ENCODE measurements at regions not wholly inside any gene's neighbourhood (a gene's known extent, or its start where the extent isn't known, plus 50 kb on each side); places are given as distances from the start of the nearest gene placed in this dataset.
A peak's percentile ranks its signal among the peaks of the same experiment; 100 is the strongest.

DNA sequence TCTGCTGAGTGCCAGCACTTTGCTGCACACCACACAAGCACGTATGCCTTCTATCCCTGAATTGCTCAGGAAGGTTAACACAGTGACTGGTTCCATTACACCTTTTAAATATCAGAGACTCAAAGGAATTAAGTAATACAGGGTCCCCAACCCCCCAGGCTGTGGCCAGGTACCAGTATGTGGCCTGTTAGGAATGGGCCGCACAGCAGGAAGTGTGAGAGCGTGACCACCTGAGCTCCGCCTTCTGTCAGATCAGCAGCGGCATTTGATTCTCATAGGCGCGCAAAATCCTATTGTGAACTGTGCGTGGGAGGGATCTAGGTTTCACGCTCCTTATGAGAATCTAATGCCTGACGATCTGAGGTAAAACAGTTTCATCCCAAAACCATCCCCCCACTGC lies 194.5 kb downstream of the FOXO1 start:
- Histone ChIP-seq H3K9me3 (ENCODE audit: low read length) (no peaks in the 10 kb centered on the region), H3K27ac (ENCODE audit: low read depth, low read length) (no peak overlapping the region), H3K4me1 (ENCODE audit: insufficient read depth, low read length) (no peaks in the 10 kb centered on the region), H3K36me3 (ENCODE audit: insufficient read depth, low read length) (no peaks in the 10 kb centered on the region), H3K4me3 (ENCODE audit: low read length) (no peak overlapping the region), H3K27me3 (ENCODE audit: insufficient read depth, low read length, poor library complexity, severe bottlenecking) (no peaks in the 10 kb centered on the region)
- peaks cover 7 to 14% (median 10%) of the 10 kb centered on the region in 3 donors for H3K4me1 Mint-ChIP-seq
- no peak overlapping the region for H3K4me3 Mint-ChIP-seq
- CTCF ChIA-PET, result no interaction called here
- POLR2A ChIA-PET, result no interaction called here
- peaks cover 0 to 1% of the 10 kb centered on the region in 2 donors for H3K27me3 Mint-ChIP-seq
- H3K9me3 Mint-ChIP-seq, result no peaks in the 10 kb centered on the region
- no peak overlapping the region for H3K27ac Mint-ChIP-seq
- DNase-seq, result no peak
- H3K36me3 Mint-ChIP-seq, result peaks cover 0 to 6% (median 0%) of the 10 kb centered on the region in 3 donors

GRCh38 chr13:40472427-40473220 lies 193.8 kb downstream of the FOXO1 start:
- ChIA-PET CTCF (interaction anchor here (0.8 kb wide), 1 partner anchor 15 kb away, joined by 3 read pairs; no protein-coding TSS in a partner anchor), POLR2A (no interaction called here)

GRCh38 chr13:40475617-40476016 lies 190.8 kb downstream of the FOXO1 start:
- Histone ChIP-seq H3K36me3 (ENCODE audit: insufficient read depth, low read length) (no peaks in the 10 kb centered on the region), H3K9me3 (ENCODE audit: low read length) (no peaks in the 10 kb centered on the region), H3K4me3 (ENCODE audit: low read length) (no peak overlapping the region), H3K27ac (ENCODE audit: low read depth, low read length) (no peak overlapping the region), H3K4me1 (ENCODE audit: insufficient read depth, low read length) (peaks cover 8% of the 10 kb centered on the region), H3K27me3 (ENCODE audit: insufficient read depth, low read length, poor library complexity, severe bottlenecking) (no peaks in the 10 kb centered on the region)
- Mint-ChIP-seq H3K27me3 (peaks cover 0 to 3% of the 10 kb centered on the region in 2 donors), H3K4me3 (no peak overlapping the region), H3K36me3 (peaks cover 0 to 6% (median 0%) of the 10 kb centered on the region in 3 donors), H3K9me3 (no peaks in the 10 kb centered on the region), H3K27ac (peak overlapping the region in 2 of 8 donors; percentile 5 to 34), H3K4me1 (peaks cover 14 to 21% (median 17%) of the 10 kb centered on the region in 3 donors)
- ChIA-PET POLR2A (no interaction called here), CTCF (interaction anchor here (1.0 kb wide), 1 partner anchor 406 kb away, joined by 3 read pairs; no protein-coding TSS in a partner anchor)
- DNase-seq, result no peak

More at GRCh38 chr13:40472427-40473220, 193.8 kb downstream of the FOXO1 start:
- H3K4me1 Mint-ChIP-seq, result peaks cover 7 to 14% (median 11%) of the 10 kb centered on the region in 3 donors
- no peak for DNase-seq
- no peaks in the 10 kb centered on the region for H3K9me3 ChIP-seq (ENCODE audit: low read length)
- no peaks in the 10 kb centered on the region for H3K4me1 ChIP-seq (ENCODE audit: insufficient read depth, low read length)
- H3K27ac Mint-ChIP-seq, result peak overlapping the region in 1 of 8 donors; percentile 55
- no peaks in the 10 kb centered on the region for H3K27me3 ChIP-seq (ENCODE audit: insufficient read depth, low read length, poor library complexity, severe bottlenecking)
- peaks cover 0 to 6% (median 0%) of the 10 kb centered on the region in 3 donors for H3K36me3 Mint-ChIP-seq
- H3K4me3 ChIP-seq (ENCODE audit: low read length), result no peak overlapping the region
- no peak overlapping the region for H3K4me3 Mint-ChIP-seq
- peaks cover 0 to 2% of the 10 kb centered on the region in 2 donors for H3K27me3 Mint-ChIP-seq
- no peak overlapping the region for H3K27ac ChIP-seq (ENCODE audit: low read depth, low read length)
- no peaks in the 10 kb centered on the region for H3K9me3 Mint-ChIP-seq
- H3K36me3 ChIP-seq (ENCODE audit: insufficient read depth, low read length), result no peaks in the 10 kb centered on the region

DNA sequence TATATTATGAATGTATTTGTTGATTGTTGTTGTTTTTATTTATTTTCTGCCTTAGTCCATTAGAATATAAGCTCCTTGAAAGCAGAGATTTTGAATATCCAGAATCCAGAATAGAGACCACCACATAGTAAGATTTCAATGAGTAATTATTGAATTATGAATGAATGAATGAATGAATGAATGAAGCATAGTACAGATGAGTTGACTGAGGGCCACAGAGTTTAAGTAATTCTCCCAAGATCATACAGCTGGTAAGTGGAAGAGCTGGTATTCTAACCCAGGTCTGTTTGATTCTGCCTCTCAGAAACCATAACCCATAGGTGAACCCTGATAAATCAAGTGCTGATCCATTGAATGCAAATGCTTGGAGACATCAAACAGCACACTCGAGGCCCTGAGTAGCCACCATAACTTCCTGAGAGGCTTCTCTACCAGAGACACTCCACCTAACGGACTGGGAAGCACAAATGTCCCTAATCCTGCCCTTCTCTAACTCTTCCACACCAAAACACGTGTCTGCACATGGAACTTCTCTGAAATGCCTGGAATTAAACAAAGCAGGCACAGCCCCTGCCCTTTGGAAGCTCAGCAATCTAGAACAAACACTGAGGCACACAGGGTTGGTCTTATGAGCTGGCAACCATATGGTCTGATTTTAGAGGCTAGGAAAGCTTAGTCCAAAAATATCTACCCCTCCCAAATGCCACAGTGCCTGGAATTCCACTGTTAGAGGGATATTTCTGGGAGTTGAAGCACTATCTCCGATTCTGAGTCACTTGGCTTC lies 190.1 kb downstream of the FOXO1 start:
- Mint-ChIP-seq H3K4me3 (no peak overlapping the region), H3K4me1 (peaks cover 22 to 29% (median 22%) of the 10 kb centered on the region in 3 donors), H3K36me3 (peaks cover 0 to 6% (median 0%) of the 10 kb centered on the region in 3 donors), H3K9me3 (no peaks in the 10 kb centered on the region), H3K27ac (peak overlapping the region in 1 of 8 donors; percentile 36), H3K27me3 (peaks cover 0 to 3% of the 10 kb centered on the region in 2 donors)
- Histone ChIP-seq H3K36me3 (ENCODE audit: insufficient read depth, low read length) (no peaks in the 10 kb centered on the region), H3K27ac (ENCODE audit: low read depth, low read length) (no peak overlapping the region), H3K4me1 (ENCODE audit: insufficient read depth, low read length) (peaks cover 15% of the 10 kb centered on the region), H3K4me3 (ENCODE audit: low read length) (no peak overlapping the region), H3K27me3 (ENCODE audit: insufficient read depth, low read length, poor library complexity, severe bottlenecking) (no peaks in the 10 kb centered on the region), H3K9me3 (ENCODE audit: low read length) (no peaks in the 10 kb centered on the region)
- POLR2A ChIA-PET, result no interaction called here
- CTCF ChIA-PET, result interaction anchor here (1.0 kb wide), 1 partner anchor 406 kb away, joined by 3 read pairs; no protein-coding TSS in a partner anchor
- no peak for DNase-seq

DNA sequence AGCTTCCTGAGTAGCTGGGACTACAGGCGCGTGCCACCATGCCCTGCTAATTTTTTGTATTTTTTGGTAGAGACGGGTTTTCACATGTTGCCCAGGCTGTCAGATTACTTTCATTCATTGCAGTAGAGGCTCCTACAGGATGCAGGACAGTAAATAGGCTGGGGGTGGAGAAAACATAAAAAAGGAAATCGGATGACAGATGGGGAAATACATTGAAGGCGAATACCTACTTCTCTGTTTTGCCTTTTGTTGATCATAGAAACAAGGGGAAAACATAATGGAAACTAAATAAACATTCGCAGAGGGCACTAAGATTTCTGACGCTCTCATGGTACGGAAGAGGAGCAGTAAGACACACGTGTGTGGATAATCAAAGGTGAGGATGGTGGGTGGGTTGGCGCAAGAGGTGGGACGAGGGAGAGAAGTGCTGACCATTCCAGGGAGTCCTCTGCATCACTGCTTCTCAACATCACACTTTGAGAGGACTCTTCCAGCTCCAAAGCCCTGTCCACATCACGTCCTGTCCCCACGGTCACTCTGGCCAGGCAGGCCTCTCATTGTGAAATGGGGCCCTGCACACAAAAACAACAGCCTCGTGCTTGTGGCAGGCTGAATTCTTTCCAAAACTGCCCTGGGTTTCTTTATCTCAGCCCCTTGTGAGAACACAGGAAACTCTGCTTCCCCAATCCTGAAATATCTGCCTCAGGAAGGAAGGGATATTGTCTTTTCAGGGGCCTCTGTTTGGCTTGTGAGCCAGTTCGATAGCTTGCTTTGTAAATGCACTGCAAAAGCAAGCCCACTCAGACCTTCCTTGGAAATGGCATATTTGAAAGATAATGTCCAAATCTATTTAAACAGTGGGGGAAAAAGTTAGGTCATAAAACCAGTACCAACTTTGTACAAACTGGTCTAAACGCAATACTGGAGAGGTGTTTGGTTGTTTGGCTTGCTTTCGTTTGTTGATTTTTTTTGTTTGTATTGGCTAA lies 188.5 kb downstream of the FOXO1 start:
- H3K27me3 ChIP-seq (ENCODE audit: insufficient read depth, low read length, poor library complexity, severe bottlenecking), result no peaks in the 10 kb centered on the region
- peaks cover 0 to 6% (median 0%) of the 10 kb centered on the region in 3 donors for H3K36me3 Mint-ChIP-seq
- no peak overlapping the region for H3K4me3 Mint-ChIP-seq
- H3K4me1 ChIP-seq (ENCODE audit: insufficient read depth, low read length), result peaks cover 31% of the 10 kb centered on the region
- no peak overlapping the region for H3K27ac ChIP-seq (ENCODE audit: low read depth, low read length)
- H3K27me3 Mint-ChIP-seq, result peaks cover 0 to 3% of the 10 kb centered on the region in 2 donors
- DNase-seq, result no peak
- no peaks in the 10 kb centered on the region for H3K36me3 ChIP-seq (ENCODE audit: insufficient read depth, low read length)
- ChIA-PET CTCF (no interaction called here), POLR2A (no interaction called here)
- peaks cover 26 to 41% (median 37%) of the 10 kb centered on the region in 3 donors for H3K4me1 Mint-ChIP-seq
- H3K4me3 ChIP-seq (ENCODE audit: low read length), result no peak overlapping the region
- H3K27ac Mint-ChIP-seq, result peak overlapping the region in 2 of 8 donors; percentile 17 to 20
- H3K9me3 ChIP-seq (ENCODE audit: low read length), result no peaks in the 10 kb centered on the region
- no peaks in the 10 kb centered on the region for H3K9me3 Mint-ChIP-seq

GRCh38 chr13:40478775-40479174 lies 187.7 kb downstream of the FOXO1 start:
- Mint-ChIP-seq H3K4me1 (peaks cover 31 to 46% (median 45%) of the 10 kb centered on the region in 3 donors), H3K27ac (peak overlapping the region in 2 of 8 donors; percentile 27 to 29), H3K4me3 (no peak overlapping the region), H3K27me3 (peaks cover 0 to 3% of the 10 kb centered on the region in 2 donors), H3K9me3 (no peaks in the 10 kb centered on the region), H3K36me3 (peaks cover 0 to 6% (median 0%) of the 10 kb centered on the region in 3 donors)
- no peaks in the 10 kb centered on the region for H3K36me3 ChIP-seq (ENCODE audit: insufficient read depth, low read length)
- H3K9me3 ChIP-seq (ENCODE audit: low read length), result no peaks in the 10 kb centered on the region
- DNase-seq, result no peak
- H3K4me1 ChIP-seq (ENCODE audit: insufficient read depth, low read length), result peaks cover 39% of the 10 kb centered on the region
- ChIA-PET CTCF (no interaction called here), POLR2A (no interaction called here)
- no peaks in the 10 kb centered on the region for H3K27me3 ChIP-seq (ENCODE audit: insufficient read depth, low read length, poor library complexity, severe bottlenecking)
- no peak overlapping the region for H3K4me3 ChIP-seq (ENCODE audit: low read length)
- no peak overlapping the region for H3K27ac ChIP-seq (ENCODE audit: low read depth, low read length)

GRCh38 chr13:40479196-40479845 lies 187.1 kb downstream of the FOXO1 start:
- POLR2A ChIA-PET, result no interaction called here
- H3K27ac ChIP-seq (ENCODE audit: low read depth, low read length), result no peak overlapping the region

More at GRCh38 chr13:40479196-40479845, 187.1 kb downstream of the FOXO1 start:
- no peaks in the 10 kb centered on the region for H3K36me3 ChIP-seq (ENCODE audit: insufficient read depth, low read length)
- no peaks in the 10 kb centered on the region for H3K27me3 ChIP-seq (ENCODE audit: insufficient read depth, low read length, poor library complexity, severe bottlenecking)
- no peaks in the 10 kb centered on the region for H3K9me3 ChIP-seq (ENCODE audit: low read length)
- H3K9me3 Mint-ChIP-seq, result no peaks in the 10 kb centered on the region
- H3K4me3 ChIP-seq (ENCODE audit: low read length), result no peak overlapping the region
- no peak overlapping the region for H3K4me3 Mint-ChIP-seq
- H3K4me1 ChIP-seq (ENCODE audit: insufficient read depth, low read length), result peaks cover 45% of the 10 kb centered on the region
- H3K27me3 Mint-ChIP-seq, result peaks cover 0 to 2% of the 10 kb centered on the region in 2 donors
- peaks cover 0 to 6% (median 0%) of the 10 kb centered on the region in 3 donors for H3K36me3 Mint-ChIP-seq
- H3K27ac Mint-ChIP-seq, result peak overlapping the region in 1 of 8 donors; percentile 4
- peaks cover 36 to 51% (median 50%) of the 10 kb centered on the region in 3 donors for H3K4me1 Mint-ChIP-seq
- DNase-seq, result no peak
- CTCF ChIA-PET, result no interaction called here

All from CD8-positive, alpha-beta memory T cell (primary cell).